ENCODE measurements at regions not wholly inside any gene's neighbourhood (a gene's known extent, or its start where the extent isn't known, plus 50 kb on each side); places are given as distances from the start of the nearest gene placed in this dataset.

- DNase-seq: no peak
Measured at GRCh38 chr1:80099713-80100112, 1093.2 kb upstream of the ADGRL4 start.

DNA sequence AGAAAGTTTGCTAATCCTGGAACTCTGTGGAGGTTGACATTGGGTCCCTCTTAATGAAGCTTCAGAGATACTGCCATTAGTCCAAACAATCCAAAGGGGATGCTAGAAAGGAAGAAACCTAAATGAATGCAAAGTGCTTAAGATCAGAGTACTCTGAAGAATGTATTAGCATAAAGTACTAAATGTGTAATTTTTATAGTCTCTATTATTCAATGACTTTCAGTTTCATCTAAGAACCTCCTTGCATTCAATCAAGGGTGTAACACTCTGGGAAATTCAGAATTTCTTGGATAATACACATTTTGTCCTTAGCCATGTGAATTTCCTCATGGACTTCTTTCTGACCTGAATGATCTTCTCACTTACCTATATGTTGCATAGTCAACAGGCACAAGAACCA, 1078.5 kb upstream of the ADGRL4 start:
- no peak for DNase-seq

GRCh38 chr1:80083892-80084291, 1077.4 kb upstream of the ADGRL4 start:
- no peak for DNase-seq

- DNase-seq: no peak
Measured at GRCh38 chr1:80076469-80076868, 1069.9 kb upstream of the ADGRL4 start.

- DNase-seq: no peak
Measured at GRCh38 chr1:80075351-80075750, 1068.8 kb upstream of the ADGRL4 start.

DNA sequence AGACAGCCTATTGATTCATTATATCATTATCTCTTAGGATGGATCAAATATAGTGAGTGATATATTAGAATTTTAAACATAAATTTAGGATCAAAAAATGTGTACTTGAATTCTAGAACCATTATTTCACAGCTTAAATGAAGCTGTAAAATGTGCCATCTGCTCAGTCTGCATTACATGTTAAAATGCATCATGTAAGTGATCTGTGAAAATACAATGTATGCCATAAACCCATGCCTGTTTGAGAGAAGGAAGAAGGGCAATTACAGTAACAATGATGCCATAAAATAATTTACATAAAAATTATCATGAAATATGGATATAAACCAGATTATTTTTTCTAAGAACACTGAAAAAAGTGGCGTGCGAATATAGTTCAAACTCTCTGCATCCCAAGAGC, 1066.0 kb upstream of the ADGRL4 start:
- no peak for DNase-seq

DNA sequence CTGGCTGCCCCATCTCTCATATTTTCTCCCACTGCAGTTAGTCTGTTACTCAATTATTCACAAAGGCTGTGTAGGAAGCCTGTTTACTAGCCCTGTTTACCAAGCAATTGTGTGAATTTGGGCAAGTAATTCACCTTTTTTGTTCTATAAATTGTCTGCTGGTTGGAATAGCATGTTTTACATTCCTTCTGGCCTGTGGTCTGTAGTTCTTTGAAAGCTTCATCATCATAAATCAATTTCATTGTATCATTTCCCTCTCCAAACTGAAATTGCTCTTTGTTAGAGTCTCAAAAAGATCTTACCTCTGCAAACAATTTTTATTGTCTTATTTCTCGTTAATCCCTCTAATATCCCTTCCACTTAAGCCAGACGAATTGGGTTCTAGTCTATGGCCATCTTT, 1059.5 kb upstream of the ADGRL4 start:
- peak; percentile 24 for DNase-seq

DNA sequence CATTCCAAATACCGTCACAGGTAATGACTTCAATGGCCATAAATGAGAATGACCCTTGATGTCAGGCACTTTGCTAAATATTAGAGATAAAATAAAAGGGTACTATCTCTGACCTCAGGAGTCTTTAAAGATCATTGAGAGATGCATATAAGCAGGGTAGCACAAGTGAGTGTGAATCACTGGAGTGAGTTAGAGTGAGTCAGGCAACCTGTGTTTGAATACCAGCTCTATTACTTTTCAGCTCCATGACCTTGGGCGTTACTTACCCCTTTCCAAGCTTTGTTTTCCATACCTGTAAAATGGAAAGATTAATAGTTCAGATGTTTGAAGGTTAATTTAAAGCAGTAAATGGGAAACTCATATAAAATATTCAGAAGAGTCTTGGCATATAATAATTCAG, 1058.0 kb upstream of the ADGRL4 start:
- DNase-seq: no peak

DNA sequence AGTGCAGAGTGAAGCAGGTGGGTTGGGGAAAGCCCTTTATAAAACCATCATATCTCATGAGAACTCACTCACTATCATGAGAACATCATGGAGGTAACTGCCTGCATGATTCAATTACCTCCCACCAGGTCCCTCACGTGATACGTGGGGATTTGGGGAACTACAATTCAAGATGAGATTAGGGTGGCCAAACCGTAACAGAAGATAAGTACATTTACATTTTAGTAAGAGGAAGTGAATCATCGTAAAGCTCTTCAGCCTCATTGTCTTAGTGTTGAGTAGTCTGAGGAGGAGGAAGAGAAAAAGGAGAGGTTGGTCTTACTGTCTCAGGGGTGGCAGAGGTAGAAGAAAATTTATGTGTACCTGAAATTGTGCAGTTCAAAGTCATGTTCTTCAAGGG, 1053.4 kb upstream of the ADGRL4 start:
- DNase-seq: no peak

GRCh38 chr1:80056179-80056578, 1049.6 kb upstream of the ADGRL4 start:
- no peak for DNase-seq

GRCh38 chr1:80054129-80054528, 1047.6 kb upstream of the ADGRL4 start:
- peak; percentile 48 for DNase-seq

- no peak for DNase-seq
Measured at GRCh38 chr1:80053613-80054012, 1047.1 kb upstream of the ADGRL4 start.

DNA sequence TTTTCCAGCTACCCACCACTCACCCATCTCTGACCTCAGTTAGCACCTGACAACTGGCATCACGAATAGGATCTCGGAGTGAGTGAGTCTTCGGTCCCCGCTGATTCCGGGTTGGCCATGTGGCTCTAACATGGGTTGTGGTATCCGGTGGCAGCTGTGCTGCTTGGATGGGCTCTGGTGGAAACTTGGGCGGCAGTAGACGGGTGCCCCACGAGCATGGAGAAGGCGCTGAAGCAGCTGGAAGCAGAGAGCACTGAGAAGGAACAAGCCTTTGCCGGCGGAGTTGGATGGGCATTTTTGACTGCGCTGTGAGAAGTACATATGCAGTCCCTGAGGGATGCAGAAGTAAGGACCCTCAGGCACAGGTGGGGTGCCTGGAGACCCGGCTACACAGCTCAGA, 1044.0 kb upstream of the ADGRL4 start:
- DNase-seq: no peak

DNA sequence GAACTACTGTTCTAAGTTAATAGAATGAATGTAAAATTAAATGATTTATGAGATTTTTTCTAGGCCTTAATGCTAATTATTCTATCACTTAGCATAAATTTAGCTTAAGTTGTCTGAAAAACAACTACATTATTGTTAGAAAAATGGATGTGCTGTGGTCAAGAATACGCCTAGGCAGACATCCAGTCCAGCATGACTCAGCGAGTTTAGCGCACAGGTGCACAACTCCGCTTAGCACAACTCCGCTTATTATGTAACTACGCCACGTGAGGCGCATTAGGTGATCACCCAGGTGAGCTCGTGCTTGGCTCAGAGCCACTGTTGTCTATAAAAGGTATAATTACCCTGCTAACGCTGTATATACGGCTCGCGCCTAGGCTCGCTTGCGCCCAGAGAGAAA, 1043.6 kb upstream of the ADGRL4 start:
- no peak for DNase-seq

GRCh38 chr1:80048716-80049115, 1042.2 kb upstream of the ADGRL4 start:
- DNase-seq: peak; percentile 7

DNA sequence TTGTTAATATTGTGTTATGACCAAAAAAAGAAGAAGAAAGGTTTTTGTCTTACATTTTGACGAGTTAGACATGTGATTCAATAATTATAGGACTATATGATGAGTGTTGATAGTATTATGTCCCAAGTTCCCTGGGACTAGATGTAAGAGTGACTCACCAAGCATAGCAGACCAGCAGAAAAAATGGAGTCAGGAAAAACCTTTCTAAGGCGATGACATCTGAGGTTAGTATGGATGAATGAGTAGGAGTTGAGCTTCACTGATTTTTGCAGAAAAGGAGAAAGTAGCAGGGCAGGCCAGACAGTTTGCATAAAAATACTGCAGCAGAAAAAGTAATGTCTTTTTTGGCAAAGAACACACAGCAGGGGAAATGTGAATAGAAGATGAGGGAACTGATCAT, 1041.3 kb upstream of the ADGRL4 start:
- DNase-seq: peak; percentile 91

GRCh38 chr1:80044662-80045061, 1038.1 kb upstream of the ADGRL4 start:
- DNase-seq: no peak

GRCh38 chr1:80036690-80037432, 1030.3 kb upstream of the ADGRL4 start:
- DNase-seq: no peak

DNA sequence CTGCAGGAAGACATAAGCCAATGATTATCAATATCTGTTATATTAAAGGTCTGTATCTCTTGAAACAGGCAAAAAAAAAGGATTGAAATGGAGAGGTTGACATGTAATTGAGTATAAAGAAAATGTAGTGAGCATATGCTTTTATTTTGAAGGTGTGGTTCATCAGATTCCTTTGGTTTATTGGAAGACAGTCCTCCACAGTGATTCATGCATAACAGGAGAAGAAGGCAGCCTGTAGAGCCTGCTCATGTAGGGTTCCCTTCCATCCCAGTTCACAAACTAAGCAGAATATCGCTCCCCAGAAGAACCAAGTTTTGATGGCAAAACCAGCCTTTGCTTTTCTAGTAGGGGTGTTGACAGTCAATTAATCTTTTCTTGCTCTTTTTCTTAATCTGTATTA, 1016.8 kb upstream of the ADGRL4 start:
- peak; percentile 17 for DNase-seq

- DNase-seq: no peak
Measured at GRCh38 chr1:80021891-80022290, 1015.4 kb upstream of the ADGRL4 start.

GRCh38 chr1:80018348-80018747, 1011.8 kb upstream of the ADGRL4 start:
- no peak for DNase-seq

- no peak for DNase-seq
Measured at GRCh38 chr1:80008934-80009333, 1002.4 kb upstream of the ADGRL4 start.

DNA sequence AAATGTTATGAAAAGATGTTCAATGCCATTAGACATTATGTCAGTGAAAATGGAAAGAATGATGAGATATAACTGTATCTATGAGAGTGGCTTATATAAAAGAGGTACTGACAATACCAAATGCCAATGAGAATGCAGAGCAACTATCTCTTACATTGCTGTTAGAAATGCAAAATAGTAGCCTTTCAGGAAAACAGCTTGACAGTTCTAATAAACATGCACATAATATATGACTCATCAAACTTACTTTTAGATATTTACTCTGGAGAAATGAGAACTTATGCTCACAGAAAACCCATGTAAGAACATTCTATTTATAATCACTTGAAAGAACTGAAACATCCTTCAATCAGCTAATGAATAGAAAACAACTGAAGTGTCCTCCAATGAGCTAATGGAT, 996.7 kb upstream of the ADGRL4 start:
- no peak for DNase-seq

- DNase-seq: no peak
Measured at GRCh38 chr1:79988401-79988800, 981.9 kb upstream of the ADGRL4 start.

GRCh38 chr1:79982211-79982610, 975.7 kb upstream of the ADGRL4 start:
- DNase-seq: peak; percentile 78

Data from fibroblast of skin of right quadriceps (primary cell).